Gastrocnemius medialis (tissue), 4 donors: ENCODE measurements at regions not wholly inside any gene's neighbourhood (a gene's known extent, or its start where the extent isn't known, plus 50 kb on each side); places are given as distances from the start of the nearest gene placed in this dataset.

ENCODE experiments used
- POLR2A ChIP-seq, 2 donors: fragments of 450-650 bp; IDR thresholded peaks; one replicate each; pipeline ENCODE4 v1.6.1; 2017; ENCODE audit warnings: antibody characterized with exemption in 2 of 2, mild to moderate bottlenecking in 2 of 2, moderate library complexity in 2 of 2
- TF ChIP-seq, protein P1 (sequence below), 5 experiments: fragments of 450-650 bp in 3 of 5; fragments of 200-600 bp in 2 of 5; sonication (generic) in 2 of 5; IDR thresholded peaks in 4 of 5; conservative IDR thresholded peaks in 1 of 5; 1 replicate in 4 of 5; 2 replicates in 1 of 5; pipeline ENCODE4 v1.5.1; 2016 to 2019; ENCODE audit warnings: antibody characterized with exemption in 5 of 5, mild to moderate bottlenecking in 3 of 5, moderate library complexity in 3 of 5

DNA sequence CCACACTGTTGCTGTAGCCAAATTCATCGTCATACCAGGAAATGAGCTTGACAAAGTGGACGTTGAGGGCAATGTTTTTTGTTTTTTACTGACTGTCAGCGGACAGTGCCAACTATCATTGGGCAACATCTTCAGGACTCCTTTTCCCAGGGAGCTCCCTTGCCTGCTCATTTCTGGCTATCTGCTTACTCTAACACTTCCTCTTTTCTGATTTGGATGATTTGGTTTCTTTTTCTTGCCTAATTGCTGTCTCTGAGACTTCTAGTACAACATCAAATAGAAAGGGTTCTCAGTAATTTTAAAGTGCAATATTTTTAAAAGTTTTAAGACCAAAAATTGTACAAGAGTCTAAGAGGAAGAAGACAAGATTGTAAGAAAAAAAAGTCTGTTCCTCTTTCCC is 92.0 kb upstream of the KLHL4 start:
- no peak for TF ChIP-seq POLR2A (IDR thresholded peaks at IDR 0.05)
- TF ChIP-seq, protein P1, sequence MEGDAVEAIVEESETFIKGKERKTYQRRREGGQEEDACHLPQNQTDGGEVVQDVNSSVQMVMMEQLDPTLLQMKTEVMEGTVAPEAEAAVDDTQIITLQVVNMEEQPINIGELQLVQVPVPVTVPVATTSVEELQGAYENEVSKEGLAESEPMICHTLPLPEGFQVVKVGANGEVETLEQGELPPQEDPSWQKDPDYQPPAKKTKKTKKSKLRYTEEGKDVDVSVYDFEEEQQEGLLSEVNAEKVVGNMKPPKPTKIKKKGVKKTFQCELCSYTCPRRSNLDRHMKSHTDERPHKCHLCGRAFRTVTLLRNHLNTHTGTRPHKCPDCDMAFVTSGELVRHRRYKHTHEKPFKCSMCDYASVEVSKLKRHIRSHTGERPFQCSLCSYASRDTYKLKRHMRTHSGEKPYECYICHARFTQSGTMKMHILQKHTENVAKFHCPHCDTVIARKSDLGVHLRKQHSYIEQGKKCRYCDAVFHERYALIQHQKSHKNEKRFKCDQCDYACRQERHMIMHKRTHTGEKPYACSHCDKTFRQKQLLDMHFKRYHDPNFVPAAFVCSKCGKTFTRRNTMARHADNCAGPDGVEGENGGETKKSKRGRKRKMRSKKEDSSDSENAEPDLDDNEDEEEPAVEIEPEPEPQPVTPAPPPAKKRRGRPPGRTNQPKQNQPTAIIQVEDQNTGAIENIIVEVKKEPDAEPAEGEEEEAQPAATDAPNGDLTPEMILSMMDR (IDR thresholded peaks at IDR 0.05 in 4 of 5, conservative IDR thresholded peaks at IDR 0.05 in 1 of 5), result no peak
